ENCODE measurements at regions not wholly inside any gene's neighbourhood (a gene's known extent, or its start where the extent isn't known, plus 50 kb on each side); places are given as distances from the start of the nearest gene placed in this dataset.

DNA sequence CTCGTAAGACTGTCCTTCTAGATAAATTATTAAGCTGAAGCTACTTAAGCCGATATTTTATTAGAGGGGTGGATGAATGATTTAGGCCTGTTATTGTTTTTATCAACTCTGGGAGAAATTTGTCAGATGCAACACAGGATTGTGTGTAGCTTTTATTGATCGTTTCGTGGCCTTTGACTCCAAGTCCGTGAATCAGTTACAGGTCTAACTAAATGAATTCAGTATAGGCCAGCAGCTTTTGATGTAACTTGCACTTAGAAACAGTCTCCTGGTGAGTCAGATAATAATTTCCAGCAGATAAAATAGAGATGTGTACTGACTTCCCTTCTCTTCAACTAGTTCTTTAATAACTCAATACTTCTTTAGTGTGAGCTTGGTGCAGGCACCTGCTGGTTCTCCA lies 341.7 kb upstream of the SMIM30 start:
- no peak for DNase-seq (ENCODE audit: low read depth in 2 of 2)

DNA sequence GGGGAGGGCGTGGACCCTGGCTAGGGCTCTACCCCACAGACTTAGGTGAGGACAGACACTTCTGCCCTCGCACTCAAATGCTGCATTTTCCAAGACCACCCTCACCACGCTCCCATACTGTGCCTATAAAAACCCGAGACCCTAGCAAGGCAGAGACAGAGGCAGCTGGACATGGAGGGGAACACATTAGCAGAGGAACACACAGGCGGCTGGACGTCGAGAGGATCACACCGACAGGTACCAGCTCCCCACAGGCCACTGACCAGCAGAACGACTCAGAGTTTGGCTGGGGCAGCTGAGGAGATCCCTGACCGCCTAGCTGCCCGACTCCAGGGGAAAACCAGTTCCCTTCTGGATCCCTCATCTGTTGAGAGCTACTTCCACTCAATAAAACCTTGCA lies 338.2 kb upstream of the SMIM30 start:
- no peak for DNase-seq (ENCODE audit: low read depth in 2 of 2)

DNA sequence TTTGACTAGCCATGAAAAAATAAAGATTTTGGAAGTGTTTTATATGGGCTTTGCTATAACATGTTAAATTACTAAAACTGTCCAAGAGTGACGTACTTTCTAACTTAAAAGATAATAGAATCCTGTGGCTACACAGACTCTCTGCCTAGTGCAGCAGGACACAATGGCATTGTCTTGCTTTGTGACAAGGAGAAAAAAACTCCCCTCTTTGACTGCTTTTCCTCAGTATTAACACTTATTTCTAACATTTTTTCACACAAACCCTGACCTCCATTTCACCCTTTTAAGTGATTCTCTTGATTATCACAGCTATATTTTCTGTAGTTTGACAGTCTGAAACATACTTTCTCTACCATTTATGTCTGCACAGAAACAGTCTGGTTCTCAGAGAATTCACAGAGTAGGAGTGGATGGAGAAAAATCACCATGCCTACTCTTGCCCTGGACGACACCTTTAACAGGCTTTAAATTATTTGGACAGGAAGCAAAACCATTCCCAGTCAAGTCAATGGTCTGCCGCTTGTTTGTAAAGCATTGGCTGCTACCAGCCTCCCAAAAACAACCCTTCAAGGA lies 336.3 kb upstream of the SMIM30 start:
- DNase-seq (ENCODE audit: low read depth in 2 of 2), result no peak

DNA sequence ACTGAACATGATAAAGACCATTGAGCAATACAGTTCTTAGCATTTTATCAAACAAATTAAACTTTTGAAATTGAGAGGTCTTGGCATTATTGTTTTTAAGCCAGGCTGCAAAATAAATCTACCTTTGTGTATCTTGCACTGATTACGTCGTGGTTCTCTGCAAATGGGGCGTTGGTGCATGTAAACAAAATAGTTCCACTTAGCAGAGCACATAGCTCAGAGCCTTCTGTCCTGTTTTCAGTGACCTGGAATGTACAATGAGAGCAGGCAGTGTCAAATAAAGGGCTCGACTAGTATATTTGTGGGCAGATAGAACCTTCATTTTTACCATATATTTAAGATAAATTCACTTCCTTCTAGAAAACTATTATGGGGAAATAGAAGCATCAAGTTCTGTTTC lies 333.9 kb upstream of the SMIM30 start:
- DNase-seq (ENCODE audit: low read depth in 2 of 2), result no peak

DNA sequence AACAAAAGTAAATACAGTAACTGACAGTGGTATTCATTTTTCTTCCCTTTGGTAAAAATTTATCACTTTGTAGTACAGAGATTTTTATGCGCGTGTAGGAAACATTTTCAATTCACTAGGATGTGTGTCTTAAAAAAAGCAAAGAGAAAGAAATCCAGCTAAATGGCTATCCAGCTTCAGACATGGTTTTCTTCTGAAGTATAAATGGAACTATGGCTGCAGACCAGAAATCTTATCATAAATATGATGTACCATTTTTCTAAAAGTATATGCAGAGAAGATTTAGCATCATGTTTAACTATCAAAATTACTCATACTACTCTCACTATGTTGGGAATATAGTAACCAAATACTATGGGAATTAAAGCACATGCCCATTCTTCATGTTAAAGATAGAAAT lies 328.4 kb upstream of the SMIM30 start:
- DNase-seq (ENCODE audit: low read depth in 2 of 2), result no peak

DNA sequence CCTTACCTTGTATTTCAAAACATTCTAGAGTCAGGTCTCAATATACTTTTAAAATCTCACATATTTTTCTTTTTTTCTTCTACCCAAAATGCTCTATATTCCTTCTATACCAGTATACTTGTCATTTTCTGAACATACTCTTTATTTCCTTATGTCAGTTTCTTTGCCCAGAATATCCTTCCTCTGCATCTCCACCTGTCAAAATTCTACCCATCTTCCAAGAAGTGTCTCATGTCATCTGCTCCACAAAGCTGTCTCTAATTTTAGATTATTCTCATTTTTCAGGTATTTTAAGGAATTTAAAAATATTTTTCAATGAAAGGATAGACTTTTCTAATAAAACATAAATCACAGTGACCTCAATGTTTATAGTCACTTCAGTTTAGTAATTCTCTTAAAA lies 328.0 kb upstream of the SMIM30 start:
- DNase-seq (ENCODE audit: low read depth in 2 of 2), result no peak

DNA sequence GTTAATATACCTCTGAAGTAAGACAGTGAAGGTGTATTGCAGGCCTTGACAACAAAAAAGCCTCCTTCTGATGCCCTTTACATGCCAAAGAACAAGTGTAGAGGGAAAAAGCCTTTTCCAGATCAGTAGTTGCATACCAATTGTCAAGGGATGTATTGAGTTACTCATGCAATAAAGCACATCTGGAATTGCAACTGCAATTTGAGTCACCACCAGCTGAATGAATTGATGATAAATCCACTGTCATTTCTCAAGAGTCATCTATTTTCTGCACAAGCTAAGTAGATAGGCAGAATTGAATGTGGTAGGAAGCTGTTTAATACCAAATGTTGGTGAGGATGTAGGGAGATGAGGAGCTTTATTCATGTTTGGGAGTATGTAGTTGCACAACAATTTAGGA lies 325.9 kb upstream of the SMIM30 start:
- no peak for DNase-seq (ENCODE audit: low read depth in 2 of 2)

DNA sequence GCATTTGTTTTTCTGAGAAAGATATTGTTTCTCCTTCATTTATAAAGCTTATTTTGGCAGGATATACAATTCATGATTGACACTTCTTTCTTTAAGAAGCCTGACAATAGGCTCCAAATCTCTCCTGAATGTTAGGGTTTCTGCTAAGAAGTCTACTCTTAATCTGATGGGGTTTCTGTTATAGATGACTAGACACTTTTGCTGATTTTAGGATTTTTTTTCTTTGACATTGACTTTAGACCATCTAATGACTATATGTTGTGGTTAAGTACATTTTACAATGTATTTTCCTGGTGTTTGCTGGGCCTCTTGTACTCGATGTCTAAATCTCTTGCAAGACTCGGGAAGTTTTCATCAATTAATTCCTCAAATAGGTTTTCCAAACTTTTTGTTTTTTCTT lies 321.8 kb upstream of the SMIM30 start:
- DNase-seq (ENCODE audit: low read depth in 2 of 2), result no peak

DNA sequence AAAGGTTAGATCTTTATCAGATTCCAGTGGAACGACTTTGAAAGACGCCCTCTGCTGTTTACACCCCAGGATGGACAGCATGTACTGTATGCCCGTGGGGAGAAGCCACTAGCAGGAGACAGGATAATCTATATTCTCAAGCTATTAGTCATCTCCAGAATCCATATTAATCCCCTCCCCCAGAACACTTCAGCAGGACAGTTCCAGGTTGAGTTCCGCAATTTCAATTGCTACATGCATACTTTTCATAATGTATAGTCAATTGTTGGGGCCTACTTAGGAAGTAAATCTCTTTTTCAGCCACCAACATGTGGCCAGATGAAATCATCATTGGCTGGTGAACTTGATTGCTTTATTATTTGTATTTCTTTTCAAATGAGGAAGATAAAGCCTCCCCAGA lies 313.1 kb upstream of the SMIM30 start:
- no peak for DNase-seq (ENCODE audit: low read depth in 2 of 2)

DNA sequence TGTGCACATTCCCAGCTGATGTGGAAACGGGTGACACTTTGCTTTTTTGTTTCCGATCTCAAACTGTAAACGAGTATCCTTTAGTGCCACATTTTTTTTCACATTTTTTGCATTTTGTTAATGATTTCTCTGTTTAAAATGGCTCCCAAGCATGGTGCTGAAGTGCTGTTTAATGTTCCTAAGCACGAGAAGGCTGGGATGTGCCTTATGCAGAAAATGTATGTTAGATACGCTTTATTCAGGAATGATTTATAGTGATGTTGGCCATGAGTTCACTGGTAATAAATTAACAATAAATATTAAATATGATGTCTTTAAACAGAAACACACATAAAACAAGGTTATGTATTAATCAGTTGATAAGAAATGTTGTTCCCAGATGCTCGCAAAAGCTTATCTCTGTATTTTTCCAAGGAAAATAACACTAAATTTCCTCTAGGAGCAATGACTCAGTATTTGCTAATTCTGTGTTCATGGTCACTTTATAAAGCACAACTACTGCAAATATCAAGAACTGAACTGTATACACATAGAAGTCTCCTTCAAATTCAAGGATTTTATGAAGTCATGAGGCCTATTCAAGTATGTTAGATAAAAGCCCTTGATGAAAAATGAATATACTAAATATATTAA lies 305.9 kb upstream of the SMIM30 start:
- no peak for DNase-seq (ENCODE audit: low read depth in 2 of 2)

DNA sequence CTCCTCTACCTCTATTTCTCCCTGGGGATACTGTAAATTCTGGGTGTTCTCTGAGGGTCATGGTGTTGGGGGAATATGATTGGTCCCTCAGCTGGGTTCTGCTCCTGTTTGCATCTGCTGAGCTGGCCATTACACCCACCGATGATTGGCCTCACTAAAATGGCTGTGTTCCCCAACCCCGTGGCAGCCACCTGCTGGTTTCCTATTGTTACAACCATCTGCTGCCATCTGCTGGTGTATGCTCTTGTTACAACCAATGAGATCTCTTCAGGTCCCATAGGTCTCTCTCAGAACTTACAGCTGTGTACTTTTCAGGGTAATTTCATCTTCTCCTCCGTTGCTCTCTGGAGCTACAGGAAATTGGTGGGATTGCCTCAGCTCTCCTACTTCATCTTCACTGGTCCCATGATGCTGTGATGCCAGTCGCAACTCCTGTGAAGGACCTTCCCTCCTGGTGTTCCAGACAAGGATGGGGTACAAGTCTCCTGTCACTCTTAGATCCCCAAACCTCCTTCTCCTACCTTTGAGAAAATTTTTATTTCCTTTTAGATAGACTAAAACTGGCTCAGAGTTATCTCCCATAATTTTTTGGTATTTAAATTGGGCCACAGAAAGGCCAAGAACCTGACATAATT lies 303.5 kb upstream of the SMIM30 start:
- DNase-seq (ENCODE audit: low read depth in 2 of 2), result peak; percentile 40 to 44

DNA sequence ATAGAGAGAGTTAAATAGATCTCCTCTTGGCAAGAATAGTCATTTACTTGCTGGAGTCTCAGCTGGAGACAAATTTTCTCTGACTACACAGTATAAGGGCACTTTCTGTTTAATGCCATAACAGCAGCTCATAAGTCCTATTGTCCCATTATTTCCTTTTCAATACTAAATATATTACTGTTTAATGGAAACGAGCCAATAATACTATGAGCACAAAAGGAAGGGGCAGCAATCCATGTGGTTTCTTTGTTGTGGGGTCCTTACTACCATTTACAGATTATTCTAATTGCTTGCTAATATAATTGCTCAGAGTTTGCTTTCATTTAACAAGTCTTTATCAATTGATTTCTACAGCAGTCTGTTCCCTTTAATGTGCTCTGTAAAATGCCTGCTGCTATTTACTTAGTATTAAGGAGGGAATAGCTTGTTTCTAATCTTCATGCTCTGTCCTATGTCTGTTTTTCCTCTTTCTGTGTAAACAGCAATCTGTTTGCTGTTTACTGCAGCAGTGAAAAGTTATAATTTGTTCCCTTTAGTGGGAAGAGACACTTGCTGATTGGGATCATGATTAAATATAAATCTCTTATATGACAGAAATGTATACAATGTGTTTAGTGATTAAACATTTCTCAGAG lies 296.2 kb upstream of the SMIM30 start:
- DNase-seq (ENCODE audit: low read depth in 2 of 2), result no peak

DNA sequence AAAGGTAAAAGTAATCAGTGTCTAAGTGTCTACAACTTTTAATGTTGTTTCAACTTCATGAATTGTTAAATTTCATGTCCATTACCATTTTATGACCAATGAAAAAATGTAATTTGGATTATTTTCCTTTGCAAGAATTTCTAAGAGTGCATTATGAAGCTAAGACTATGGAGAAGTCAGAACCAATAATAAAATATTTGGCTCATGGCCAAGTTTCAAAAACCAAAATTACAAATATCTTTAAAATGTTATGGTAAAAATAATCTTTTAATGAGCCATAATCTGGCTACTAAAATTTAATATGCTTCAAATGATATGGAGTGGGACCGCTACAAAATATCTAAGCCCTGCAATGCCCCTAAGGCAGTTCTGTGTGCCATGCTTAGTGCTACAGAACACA lies 294.1 kb upstream of the SMIM30 start:
- no peak for DNase-seq (ENCODE audit: low read depth in 2 of 2)

DNA sequence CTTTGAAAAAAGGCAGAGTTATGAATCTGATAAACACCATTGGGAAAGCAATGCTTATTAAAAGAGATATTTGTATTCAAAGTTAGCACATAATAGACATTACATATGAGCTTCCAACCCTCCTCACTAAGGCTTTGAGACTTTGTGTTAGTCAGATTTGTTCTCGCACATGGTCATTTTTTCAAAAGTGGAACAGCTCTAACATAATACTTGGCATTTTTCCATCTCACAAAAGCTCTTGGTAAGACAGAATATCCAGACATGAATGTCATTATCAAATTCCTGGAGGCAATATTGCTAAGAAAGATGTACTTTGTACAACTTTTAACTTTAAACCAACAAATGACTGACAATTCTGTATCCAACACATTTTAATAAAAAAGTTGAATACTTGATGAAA lies 292.4 kb upstream of the SMIM30 start:
- DNase-seq (ENCODE audit: low read depth in 2 of 2), result no peak

DNA sequence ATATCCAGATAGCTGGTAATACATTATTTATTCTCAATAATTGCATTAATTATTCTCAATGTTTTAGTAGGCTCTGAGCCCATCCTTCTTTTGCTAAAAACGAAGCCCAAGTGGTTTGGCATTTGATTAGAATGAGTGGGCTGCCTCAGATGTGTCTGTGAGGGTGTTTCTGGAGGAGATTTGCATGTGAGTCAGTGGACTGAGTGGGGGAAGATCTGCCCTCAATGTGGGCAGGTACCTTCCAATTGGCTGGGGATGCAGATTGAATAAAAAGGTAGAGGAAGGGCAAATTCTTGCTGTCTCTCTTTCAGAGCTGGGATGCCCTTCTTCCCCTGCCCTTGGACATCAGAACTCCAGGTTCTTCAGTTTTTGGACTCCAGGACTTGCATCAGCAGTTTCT lies 290.6 kb upstream of the SMIM30 start:
- no peak for DNase-seq (ENCODE audit: low read depth in 2 of 2)

DNA sequence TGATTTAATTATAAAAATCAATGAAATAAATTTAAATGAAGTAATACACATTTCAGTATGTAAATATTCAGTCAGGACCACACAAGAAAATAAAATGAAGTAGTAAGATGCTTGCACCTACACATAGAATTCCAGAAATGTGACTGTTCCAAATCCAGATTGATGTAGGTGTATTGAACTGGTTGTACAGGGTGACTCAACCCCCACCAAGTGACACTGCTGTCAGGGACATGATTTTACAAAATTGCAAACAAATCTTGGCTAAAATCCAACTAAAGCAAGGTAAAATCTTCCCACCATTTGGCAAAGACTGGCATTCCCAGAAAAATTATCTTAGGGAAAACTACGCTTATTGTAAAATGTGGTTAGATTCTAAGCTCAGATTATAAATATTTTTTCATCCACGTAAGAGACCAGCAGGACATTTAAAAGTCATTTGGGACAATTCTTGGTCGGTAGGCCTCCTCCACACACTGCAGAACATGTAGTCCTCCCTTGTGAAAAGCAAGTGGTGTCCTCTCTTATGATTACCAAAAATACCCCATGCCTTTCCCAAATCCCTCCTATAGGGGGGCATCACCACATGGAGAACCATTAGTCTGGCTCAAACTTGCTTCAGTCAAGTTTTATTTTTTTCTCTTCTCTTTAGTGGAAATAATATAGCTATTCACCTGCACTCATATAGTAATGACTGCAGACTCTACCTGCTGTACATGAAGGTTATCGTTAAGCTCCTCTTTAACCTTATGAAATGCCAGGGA lies 287.1 kb upstream of the SMIM30 start:
- DNase-seq (ENCODE audit: low read depth in 2 of 2), result no peak

DNA sequence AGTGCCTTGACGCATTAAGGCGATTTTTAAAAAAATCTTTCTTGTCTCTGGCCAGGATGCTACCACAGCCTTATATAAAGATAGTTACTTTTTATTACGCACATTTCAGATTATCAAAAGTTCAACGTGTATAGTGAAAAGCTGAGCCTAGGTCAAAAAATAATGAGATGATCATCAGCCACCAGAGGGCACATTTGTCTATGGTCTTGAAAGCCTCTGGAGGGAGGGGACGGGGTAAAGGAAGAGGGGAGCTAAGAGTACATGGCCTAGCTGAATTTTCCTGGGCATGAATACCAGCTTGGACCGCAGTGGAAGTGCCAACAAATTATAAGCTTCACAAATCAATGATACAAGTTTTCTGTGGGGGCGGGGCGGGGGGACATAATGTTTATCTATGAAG lies 285.9 kb upstream of the SMIM30 start:
- no peak for DNase-seq (ENCODE audit: low read depth in 2 of 2)

DNA sequence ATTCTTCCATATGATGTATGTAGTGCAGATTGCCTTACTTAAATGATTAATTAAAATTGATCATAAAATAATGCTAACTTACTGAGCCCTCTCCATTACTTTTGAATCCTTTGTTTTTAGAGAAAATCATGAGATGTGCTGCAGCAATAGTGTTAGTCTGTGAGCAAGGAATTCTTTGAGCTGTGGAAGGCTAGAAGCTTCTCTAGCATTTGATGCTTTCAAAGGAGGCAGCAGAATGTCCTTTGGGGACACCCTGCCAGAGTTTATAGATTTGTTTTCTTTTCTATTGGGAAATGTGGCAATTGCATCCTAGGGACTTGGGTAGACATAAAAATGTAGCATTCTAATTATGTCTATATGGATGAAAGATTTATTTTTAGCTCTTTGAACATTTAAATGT lies 284.1 kb upstream of the SMIM30 start:
- DNase-seq (ENCODE audit: low read depth in 2 of 2), result no peak

DNA sequence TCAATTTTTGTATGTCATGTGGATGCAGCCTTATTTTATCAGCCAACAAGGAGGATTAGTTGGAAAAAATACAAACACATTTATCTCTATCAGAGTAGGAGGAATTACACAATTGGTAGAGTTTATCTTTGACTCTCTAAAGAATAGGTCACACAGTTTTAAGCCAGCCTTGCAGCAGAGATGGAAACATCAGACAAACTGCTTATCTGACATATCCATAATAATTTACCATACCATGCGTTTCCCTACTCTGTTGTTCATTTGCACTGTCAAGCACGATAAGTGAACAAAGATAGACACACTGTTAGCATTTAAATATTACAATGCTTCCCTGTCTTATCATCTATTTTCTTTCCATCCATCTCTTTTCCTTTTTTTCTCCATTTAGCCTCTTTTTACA lies 283.7 kb upstream of the SMIM30 start:
- DNase-seq (ENCODE audit: low read depth in 2 of 2), result no peak

DNA sequence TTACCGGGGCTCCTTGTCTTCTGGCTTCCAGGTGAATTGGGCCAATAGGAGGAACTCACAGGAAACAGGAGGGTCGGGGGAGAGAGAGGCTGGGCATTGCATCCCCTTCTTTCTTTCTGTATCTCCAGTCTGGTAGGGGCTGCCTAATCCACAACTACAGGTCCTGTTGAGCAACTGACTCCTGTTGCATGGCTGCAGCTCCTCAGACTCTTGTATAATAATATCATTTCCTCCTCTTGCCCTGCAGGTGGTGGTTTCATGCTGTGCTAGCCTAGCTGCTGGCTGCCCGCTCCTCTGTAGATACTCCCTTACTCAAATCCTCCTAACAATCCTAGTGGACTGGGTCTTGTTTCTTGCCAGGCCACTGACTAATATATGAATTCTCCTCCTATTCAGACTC lies 276.5 kb upstream of the SMIM30 start:
- no peak for DNase-seq (ENCODE audit: low read depth in 2 of 2)

DNA sequence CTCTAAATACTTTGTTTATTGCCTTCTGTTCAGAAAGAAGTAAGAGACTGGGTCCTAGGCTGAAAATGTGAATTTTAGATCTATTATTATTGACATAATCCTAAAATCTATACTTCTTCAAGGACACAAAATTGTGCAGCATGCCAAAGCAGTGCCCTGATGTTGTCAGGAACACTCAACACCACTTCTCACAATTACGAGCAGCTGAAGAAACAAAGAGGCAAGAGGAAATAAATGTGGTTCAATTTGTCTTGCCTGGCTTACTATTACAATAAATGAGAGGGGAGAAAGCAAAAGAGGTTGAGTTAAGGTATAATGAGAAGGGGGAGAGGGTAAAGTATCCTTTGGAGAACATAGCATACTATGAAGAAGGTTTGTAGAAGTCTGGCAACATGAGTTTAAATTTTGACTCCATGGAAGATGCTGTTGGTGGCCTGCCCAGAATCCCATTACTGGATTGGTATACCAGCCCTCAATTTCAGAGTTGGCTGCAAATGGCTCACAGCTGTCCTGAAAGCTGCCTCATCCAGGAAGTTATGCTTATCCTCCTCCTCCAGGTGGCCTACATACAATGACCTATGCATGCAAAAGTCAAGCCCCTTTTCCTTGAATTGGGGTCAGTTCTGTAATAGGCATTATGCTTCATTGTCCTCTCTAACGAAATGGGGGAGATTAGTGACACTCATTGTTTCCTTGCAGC lies 274.6 kb upstream of the SMIM30 start:
- DNase-seq (ENCODE audit: low read depth in 2 of 2), result no peak

DNA sequence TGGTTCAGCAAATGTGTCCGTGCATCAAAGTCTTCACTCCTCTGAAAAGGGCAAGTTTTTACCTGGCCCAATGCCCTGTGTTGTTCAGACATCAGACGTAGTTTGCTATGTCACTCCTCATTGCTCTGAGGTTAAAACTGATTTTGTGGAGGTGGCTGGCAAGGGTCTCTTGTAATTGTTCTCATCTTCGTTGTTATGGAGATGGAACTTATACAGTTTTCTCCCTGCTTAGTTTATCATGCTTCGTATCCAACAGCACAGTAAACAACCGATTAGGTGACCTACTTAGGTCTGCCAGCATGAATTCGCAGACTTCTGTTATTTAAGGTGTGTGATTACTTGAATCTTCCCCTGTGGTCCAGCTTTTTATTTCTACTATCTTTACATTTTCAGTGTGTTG lies 274.1 kb upstream of the SMIM30 start:
- no peak for DNase-seq (ENCODE audit: low read depth in 2 of 2)
